Heart left ventricle (tissue), 16 donors: ENCODE measurements at regions not wholly inside any gene's neighbourhood (a gene's known extent, or its start where the extent isn't known, plus 50 kb on each side); places are given as distances from the start of the nearest gene placed in this dataset.

ENCODE experiments used
- ATAC-seq, 4 donors: fragments of 200-7000 bp; cut with Tn5 transposase; one replicate each; pipeline ENCODE4 v1.9.1; 2020 to 2022; ENCODE audit warnings: moderate library complexity in 4 of 4, mild to moderate bottlenecking in 3 of 4, moderate number of reproducible peaks in 1 of 4
- DNase-seq, 5 donors: peaks; one replicate each; pipeline ENCODE4 v3.0.0-alpha.2; 2020
- H3K27ac ChIP-seq, 12 donors: fragments of 200-600 bp; sonication (generic) in 4 of 12; one replicate each; pipeline versions ENCODE4 v1.5.0 to v1.8.0; 2016 to 2022; ENCODE audit warnings: mild to moderate bottlenecking in 2 of 12
- H3K27me3 ChIP-seq, 9 donors: fragments of 200-600 bp; sonication (generic) in 2 of 9; one replicate each; pipeline versions ENCODE4 v1.5.1 to v1.8.0; 2016 to 2022; ENCODE audit warnings: mild to moderate bottlenecking in 3 of 9
- H3K36me3 ChIP-seq, 9 donors: fragments of 200-600 bp; sonication (generic) in 2 of 9; one replicate each; pipeline versions ENCODE4 v1.5.0 to v1.8.0; 2018 to 2022; ENCODE audit warnings: mild to moderate bottlenecking in 2 of 9
- H3K4me1 ChIP-seq, 12 donors: fragments of 200-600 bp; sonication (generic) in 4 of 12; one replicate each; pipeline versions ENCODE4 v1.5.0 to v1.8.0; 2016 to 2022; ENCODE audit warnings: mild to moderate bottlenecking in 3 of 12
- H3K4me3 ChIP-seq, 12 donors: fragments of 200-600 bp; sonication (generic) in 4 of 12; one replicate each; pipeline versions ENCODE4 v1.5.0 to v1.8.0; 2017 to 2022; ENCODE audit warnings: mild to moderate bottlenecking in 9 of 12, moderate library complexity in 4 of 12
- H3K9me3 ChIP-seq, 12 donors: fragments of 200-600 bp; sonication (generic) in 4 of 12; one replicate each; pipeline versions ENCODE4 v1.5.0 to v1.8.0; 2016 to 2022; ENCODE audit warnings: mild to moderate bottlenecking in 1 of 12
- POLR2A ChIP-seq, 2 donors: fragments of 450-650 bp; IDR thresholded peaks; one replicate each; pipeline ENCODE4 v1.6.1; 2017; ENCODE audit warnings: antibody characterized with exemption in 2 of 2, mild to moderate bottlenecking in 2 of 2, moderate library complexity in 2 of 2
- WGBS, 4 donors: extraction: QIAGEN DNeasy Blood & Tissue Kit in 2 of 4; methylation state at CpG; one replicate each; pipeline versions ENCODE4 v1.1.5 to v1.1.7; 2013 to 2018; 5-methylcytosine and 5-hydroxymethylcytosine counted together
- intact Hi-C, 10 donors: fragments of 100-400 bp; cut with DNase I; formaldehyde crosslinking; loops; one replicate each; pipeline versions ENCODE4 v1.11.1 to v1.14.2; 2022
- TF ChIP-seq, protein P1 (sequence below), 12 donors: fragments of 200-600 bp; sonication (generic) in 4 of 12; IDR thresholded peaks; one replicate each; pipeline versions ENCODE4 v1.5.0 to v1.8.0; 2018 to 2022; ENCODE audit warnings: antibody characterized with exemption in 12 of 12, mild to moderate bottlenecking in 5 of 12
- donor health status: ischemic (EF 13 %, LVEDD 7.1; RV severe dilation, severe dysfunction).
- donor health status: healthy with polysubstance abuse.
- donor health status: DM: no; HTN: yes; CAD: no.
- donor health status: DM: no; HTN: no; CAD: no.
- donor health status: ischemic (EF 25% LVEDD 6.9; RV normal size, moderate dysfunction).
- donor health status: ischemic (EF 25% LVEDD 5.7; RV mildly dilated, moderate dysfunction).
- donor health status: healthy.
- donor health status: DM: yes; HTN: yes; CAD: no.
- donor health status: ischemic (EF 35%, LVEDD 5.7; RV mildly dilated, moderate dysfunction).
- donor health status: nonischemic (EF 11% LVEDD 7.7; RV severe dilation, severe dysfunction).
- donor health status: DM: yes; HTN: yes; CAD: no.
- donor health status: PGD.
- donor health status: ischemic (EF 29% LVEDD 5.4; RV normal size, mild dysfunction).
- donor health status: nonischemic (EF 23%, LVEDD 6.1; RV moderate dilation, normal function).

DNA sequence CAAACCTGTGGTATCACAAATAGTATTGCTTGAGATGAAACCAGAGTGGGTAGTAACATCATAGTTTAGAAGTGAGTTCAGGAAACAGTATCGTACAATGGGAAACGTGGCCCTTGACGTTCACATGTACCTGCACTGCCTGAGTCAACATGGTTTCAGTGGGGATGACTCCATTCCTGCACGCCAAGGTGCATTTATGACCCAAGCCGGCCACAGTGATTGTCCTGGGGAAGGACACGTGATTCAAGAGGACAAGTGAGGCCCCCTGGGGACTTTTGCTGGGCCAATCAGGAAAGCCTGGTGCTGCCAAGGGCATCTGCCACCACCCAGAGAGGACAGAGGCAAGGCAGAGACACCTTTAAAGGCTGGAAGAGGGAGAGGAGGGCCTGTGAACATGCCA is 119.2 kb downstream of the AXIN2 start:
- H3K27ac ChIP-seq, result no peak overlapping the region
- DNase-seq (no peak), ATAC-seq (no peak)
- no peak overlapping the region for H3K4me3 ChIP-seq
- peaks cover 0 to 17% (median 0%) of the 10 kb centered on the region in 9 donors for H3K27me3 ChIP-seq
- TF ChIP-seq, protein P1, sequence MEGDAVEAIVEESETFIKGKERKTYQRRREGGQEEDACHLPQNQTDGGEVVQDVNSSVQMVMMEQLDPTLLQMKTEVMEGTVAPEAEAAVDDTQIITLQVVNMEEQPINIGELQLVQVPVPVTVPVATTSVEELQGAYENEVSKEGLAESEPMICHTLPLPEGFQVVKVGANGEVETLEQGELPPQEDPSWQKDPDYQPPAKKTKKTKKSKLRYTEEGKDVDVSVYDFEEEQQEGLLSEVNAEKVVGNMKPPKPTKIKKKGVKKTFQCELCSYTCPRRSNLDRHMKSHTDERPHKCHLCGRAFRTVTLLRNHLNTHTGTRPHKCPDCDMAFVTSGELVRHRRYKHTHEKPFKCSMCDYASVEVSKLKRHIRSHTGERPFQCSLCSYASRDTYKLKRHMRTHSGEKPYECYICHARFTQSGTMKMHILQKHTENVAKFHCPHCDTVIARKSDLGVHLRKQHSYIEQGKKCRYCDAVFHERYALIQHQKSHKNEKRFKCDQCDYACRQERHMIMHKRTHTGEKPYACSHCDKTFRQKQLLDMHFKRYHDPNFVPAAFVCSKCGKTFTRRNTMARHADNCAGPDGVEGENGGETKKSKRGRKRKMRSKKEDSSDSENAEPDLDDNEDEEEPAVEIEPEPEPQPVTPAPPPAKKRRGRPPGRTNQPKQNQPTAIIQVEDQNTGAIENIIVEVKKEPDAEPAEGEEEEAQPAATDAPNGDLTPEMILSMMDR (IDR thresholded peaks at IDR 0.05), result no peak
- TF ChIP-seq POLR2A (IDR thresholded peaks at IDR 0.05), result no peak
- intact Hi-C loops, result no loop called here
- 58 to 81% (median 78%) methylated on average over 6 of the region's 6 CpGs for WGBS, 4 donors
- no peaks in the 10 kb centered on the region for H3K4me1 ChIP-seq
- no peaks in the 10 kb centered on the region for H3K36me3 ChIP-seq
- H3K9me3 ChIP-seq, result no peaks in the 10 kb centered on the region

DNA sequence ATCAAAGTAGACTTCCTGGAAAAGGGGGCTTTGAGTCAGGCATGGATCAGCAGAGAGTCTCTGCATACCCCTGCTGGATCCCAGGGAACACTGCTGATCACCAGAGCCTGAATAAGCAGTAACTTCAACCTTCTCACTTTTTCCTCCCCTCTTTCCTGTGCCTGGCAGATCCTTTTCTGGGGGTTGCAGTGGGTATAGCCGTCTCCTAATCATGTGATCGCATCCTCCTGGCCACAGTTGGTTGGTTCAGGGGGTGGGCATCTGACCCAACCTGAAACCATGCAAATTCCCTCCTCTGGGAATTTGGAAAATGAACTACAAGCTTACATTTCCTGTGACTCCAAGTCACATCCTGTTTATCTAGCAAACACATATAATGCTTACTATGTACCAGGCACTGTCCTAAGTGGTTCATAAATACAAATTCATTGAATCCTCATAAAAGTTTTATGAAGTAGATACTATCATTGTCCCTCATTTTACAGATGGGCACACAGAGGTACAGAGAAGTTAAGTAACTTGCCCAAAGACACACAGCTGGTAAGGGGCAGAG is 120.3 kb downstream of the AXIN2 start:
- Histone ChIP-seq H3K4me1 (no peaks in the 10 kb centered on the region), H3K36me3 (no peaks in the 10 kb centered on the region), H3K27ac (no peak overlapping the region), H3K9me3 (no peaks in the 10 kb centered on the region), H3K27me3 (peaks cover 0 to 26% (median 0%) of the 10 kb centered on the region in 9 donors), H3K4me3 (no peak overlapping the region)
- no peak for DNase-seq
- no peak for TF ChIP-seq POLR2A (IDR thresholded peaks at IDR 0.05)
- TF ChIP-seq, protein P1 (IDR thresholded peaks at IDR 0.05), result no peak
- 57 to 79% (median 64%) methylated on average over 2 of the region's 2 CpGs for WGBS, 4 donors
- ATAC-seq, result no peak
- intact Hi-C loops, result no loop called here

DNA sequence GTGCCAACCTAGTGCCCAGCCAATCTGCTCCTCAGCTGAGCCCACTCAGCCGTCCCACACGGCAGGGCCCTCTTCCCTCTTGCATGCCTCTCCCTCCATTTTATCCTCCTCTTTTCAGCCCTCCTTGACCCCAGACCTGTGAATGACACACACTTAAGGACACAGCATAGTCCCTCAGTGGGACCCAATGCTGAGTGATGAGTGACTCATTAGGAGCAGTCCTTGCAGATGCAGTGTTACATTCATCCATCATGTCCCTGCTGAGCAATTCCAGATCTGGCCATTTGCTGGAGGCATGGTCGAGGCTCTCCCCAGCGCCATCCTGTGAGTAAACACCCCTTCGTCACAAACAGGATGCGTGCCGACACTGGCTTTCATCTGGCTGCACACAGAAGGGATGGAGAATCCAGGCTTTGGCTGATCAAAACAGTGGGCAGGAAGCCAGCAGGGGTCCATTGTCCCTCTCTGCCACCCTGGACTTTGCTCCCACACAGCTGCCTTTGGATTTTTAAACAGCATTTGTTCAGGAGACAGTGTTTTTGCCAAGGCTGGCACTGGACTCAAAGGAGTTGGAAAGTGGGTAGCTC is 122.6 kb downstream of the AXIN2 start:
- no peak for TF ChIP-seq POLR2A (IDR thresholded peaks at IDR 0.05)
- 37 to 57% (median 45%) methylated on average over 7 of the region's 7 CpGs for WGBS, 4 donors

DNA sequence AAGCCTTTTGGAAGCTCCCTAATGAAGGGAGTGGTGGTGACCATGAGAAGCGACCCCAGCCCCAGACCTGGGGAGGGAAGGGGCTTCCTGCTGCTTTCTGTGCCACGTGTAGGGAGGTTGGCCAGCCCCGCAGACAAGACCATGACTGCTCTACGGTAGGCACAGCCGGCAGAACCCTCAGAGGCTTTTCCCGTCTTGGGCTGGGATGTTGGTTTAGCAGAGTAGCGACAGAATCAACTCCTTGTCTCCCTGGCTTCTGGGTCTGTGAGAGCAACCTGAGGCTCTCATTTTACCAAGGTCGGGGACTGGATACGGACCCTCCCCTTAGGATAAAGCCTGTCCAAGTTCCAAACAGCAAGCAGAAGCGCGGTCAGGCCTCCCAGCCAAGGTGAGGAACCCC is 123.3 kb downstream of the AXIN2 start:
- H3K27me3 ChIP-seq, result peaks cover 0 to 31% (median 0%) of the 10 kb centered on the region in 9 donors
- no peaks in the 10 kb centered on the region for H3K36me3 ChIP-seq
- intact Hi-C loops, result no loop called here
- 49 to 69% (median 58%) methylated on average over 9 to 11 of the region's 11 CpGs for WGBS, 4 donors
- ATAC-seq (no peak), DNase-seq (no peak)
- no peak overlapping the region for H3K27ac ChIP-seq
- no peaks in the 10 kb centered on the region for H3K4me1 ChIP-seq
- TF ChIP-seq, protein P1 (IDR thresholded peaks at IDR 0.05), result no peak
- no peak for TF ChIP-seq POLR2A (IDR thresholded peaks at IDR 0.05)
- H3K4me3 ChIP-seq, result no peak overlapping the region
- peaks cover 0 to 3% (median 0%) of the 10 kb centered on the region in 12 donors for H3K9me3 ChIP-seq

More for the DNA sequence above, 122.6 kb downstream of the AXIN2 start:
- Histone ChIP-seq H3K36me3 (no peaks in the 10 kb centered on the region), H3K4me3 (no peak overlapping the region), H3K9me3 (no peaks in the 10 kb centered on the region), H3K27ac (no peak overlapping the region), H3K27me3 (peaks cover 0 to 31% (median 0%) of the 10 kb centered on the region in 9 donors), H3K4me1 (no peaks in the 10 kb centered on the region)
- DNase-seq (no peak), ATAC-seq (no peak)
- intact Hi-C loops, result no loop called here
